HG03432 (cell line): ENCODE measurements at regions not wholly inside any gene's neighbourhood (a gene's known extent, or its start where the extent isn't known, plus 50 kb on each side); places are given as distances from the start of the nearest gene placed in this dataset.
"Not testable (repeated sequence)": the region's sequence is repeated elsewhere in the genome, so short reads cannot be mapped to it uniquely, and the experiment has no call there.

Experiments
- ATAC-seq: cut with Tn5 transposase; IDR thresholded peaks from one replicate; pipeline ENCODE4 v1.9.1; 2021; ENCODE audit warnings: mild to moderate bottlenecking, moderate library complexity; ENCODE audit not compliant: unreplicated experiment

- no peak for ATAC-seq
Measured at GRCh38 chr15:75100679-75101078, 77.3 kb downstream of the PPCDC start.

- peak; percentile 51 for ATAC-seq
Measured at GRCh38 chr15:75104804-75105557, 81.6 kb downstream of the PPCDC start.

- no peak for ATAC-seq
Measured at GRCh38 chr15:75107516-75107907, 84.1 kb downstream of the PPCDC start.

- peak; percentile 35 for ATAC-seq
Measured at GRCh38 chr15:75107908-75108838, 84.8 kb downstream of the PPCDC start.

GRCh38 chr15:75109021-75109735 lies 85.8 kb downstream of the PPCDC start:
- no peak for ATAC-seq

GRCh38 chr15:75109736-75110130 lies 86.3 kb downstream of the PPCDC start:
- no peak for ATAC-seq

- ATAC-seq = no peak
Measured at GRCh38 chr15:75112278-75112847, 89.0 kb downstream of the PPCDC start.

- peak; percentile 56 for ATAC-seq
Measured at GRCh38 chr15:75112848-75113492, 88.7 kb upstream of the C15orf39 start.

- no peak for ATAC-seq
Measured at GRCh38 chr15:75114327-75114726, 87.4 kb upstream of the C15orf39 start.

- ATAC-seq = no peak
Measured at GRCh38 chr15:75114796-75115195, 86.9 kb upstream of the C15orf39 start.

- not testable (repeated sequence) for ATAC-seq
Measured at GRCh38 chr15:75115411-75115913, 86.2 kb upstream of the C15orf39 start.

GRCh38 chr15:75116143-75116542 lies 85.5 kb upstream of the C15orf39 start:
- not testable (repeated sequence) for ATAC-seq

GRCh38 chr15:75117993-75118392 lies 83.7 kb upstream of the C15orf39 start:
- no peak for ATAC-seq

- ATAC-seq = not testable (repeated sequence)
Measured at GRCh38 chr15:75119312-75119711, 82.4 kb upstream of the C15orf39 start.

- no peak for ATAC-seq
Measured at GRCh38 chr15:75121491-75121890, 80.2 kb upstream of the C15orf39 start.

- no peak for ATAC-seq
Measured at GRCh38 chr15:75123395-75123794, 78.3 kb upstream of the C15orf39 start.

- ATAC-seq = not testable (repeated sequence)
Measured at GRCh38 chr15:75124278-75124677, 77.4 kb upstream of the C15orf39 start.

GRCh38 chr15:75125935-75126334 lies 75.7 kb upstream of the C15orf39 start:
- ATAC-seq = no peak

- ATAC-seq = no peak
Measured at GRCh38 chr15:75126864-75127580, 74.7 kb upstream of the C15orf39 start.

GRCh38 chr15:75129788-75130187 lies 71.9 kb upstream of the C15orf39 start:
- ATAC-seq = no peak
